Testis (tissue), 2 donors: ENCODE measurements at regions not wholly inside any gene's neighbourhood (a gene's known extent, or its start where the extent isn't known, plus 50 kb on each side); places are given as distances from the start of the nearest gene placed in this dataset.

Experiments used
- DNase-seq: peaks from one replicate; pipeline ENCODE4 v3.0.0-alpha.2; 2019
- H3K27ac ChIP-seq, 2 donors: fragments of 200-600 bp; sonication (generic); one replicate each; pipeline ENCODE4 v1.5.1; 2019
- H3K27me3 ChIP-seq: fragments of 200-600 bp; sonication (generic); one replicate; pipeline ENCODE4 v1.5.1; 2019
- H3K36me3 ChIP-seq: fragments of 200-600 bp; sonication (generic); one replicate; pipeline ENCODE4 v1.5.1; 2017; ENCODE audit warnings: low read depth; ENCODE audit errors: missing control alignments
- H3K4me1 ChIP-seq: fragments of 200-600 bp; sonication (generic); one replicate; pipeline ENCODE4 v1.5.1; 2019
- H3K4me3 ChIP-seq, 2 donors: fragments of 200-600 bp; sonication (generic); one replicate each; pipeline ENCODE4 v1.5.1; 2017 to 2019
- H3K9me3 ChIP-seq: fragments of 200-600 bp; sonication (generic); one replicate; pipeline ENCODE4 v1.5.1; 2017
- POLR2A ChIP-seq: fragments of 450-650 bp; IDR thresholded peaks from one replicate; pipeline ENCODE4 v1.6.1; 2017; ENCODE audit warnings: antibody characterized with exemption, mild to moderate bottlenecking, moderate library complexity
- WGBS, 2 donors: methylation state at CpG; one replicate each; pipeline ENCODE4 v1.1.5; 2018; 5-methylcytosine and 5-hydroxymethylcytosine counted together
- intact Hi-C: fragments of 100-400 bp; cut with DNase I; formaldehyde crosslinking; loops from one replicate; pipeline ENCODE4 v1.15.1; 2023; ENCODE audit warnings: low total_unique reads
- TF ChIP-seq, protein P1 (sequence below), 3 experiments: fragments of 450-650 bp in 2 of 3; fragments of 200-600 bp in 1 of 3; sonication (generic) in 1 of 3; IDR thresholded peaks; one replicate each; pipeline ENCODE4 v1.5.1; 2016 to 2019; ENCODE audit warnings: antibody characterized with exemption in 3 of 3, mild to moderate bottlenecking in 2 of 3, moderate library complexity in 1 of 3

DNA sequence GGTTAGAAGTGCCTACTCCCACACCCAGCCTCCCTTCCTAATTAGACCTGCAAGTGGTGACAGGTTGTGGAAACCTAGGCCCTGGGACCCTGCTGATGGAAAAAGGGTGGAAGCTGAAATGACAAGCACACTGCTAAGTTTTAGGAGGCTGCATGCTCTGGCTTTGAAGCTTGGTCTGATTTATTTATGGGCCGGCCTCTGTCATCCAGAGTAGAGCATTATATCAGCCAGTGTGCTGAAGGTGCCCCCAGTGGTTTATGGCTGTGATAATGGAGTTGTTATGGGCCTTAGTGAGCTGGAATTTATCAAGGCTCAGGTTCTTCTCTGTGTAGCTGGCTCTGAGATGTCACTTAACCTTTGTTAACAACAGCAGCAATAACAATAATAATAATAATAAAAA lies 142.6 kb downstream of the UTP18 start:
- Histone ChIP-seq H3K9me3 (no peaks in the 10 kb centered on the region), H3K4me3 (no peak overlapping the region), H3K27me3 (no peaks in the 10 kb centered on the region), H3K27ac (no peak overlapping the region), H3K36me3 (no peaks in the 10 kb centered on the region), H3K4me1 (no peaks in the 10 kb centered on the region)
- TF ChIP-seq, protein P1, sequence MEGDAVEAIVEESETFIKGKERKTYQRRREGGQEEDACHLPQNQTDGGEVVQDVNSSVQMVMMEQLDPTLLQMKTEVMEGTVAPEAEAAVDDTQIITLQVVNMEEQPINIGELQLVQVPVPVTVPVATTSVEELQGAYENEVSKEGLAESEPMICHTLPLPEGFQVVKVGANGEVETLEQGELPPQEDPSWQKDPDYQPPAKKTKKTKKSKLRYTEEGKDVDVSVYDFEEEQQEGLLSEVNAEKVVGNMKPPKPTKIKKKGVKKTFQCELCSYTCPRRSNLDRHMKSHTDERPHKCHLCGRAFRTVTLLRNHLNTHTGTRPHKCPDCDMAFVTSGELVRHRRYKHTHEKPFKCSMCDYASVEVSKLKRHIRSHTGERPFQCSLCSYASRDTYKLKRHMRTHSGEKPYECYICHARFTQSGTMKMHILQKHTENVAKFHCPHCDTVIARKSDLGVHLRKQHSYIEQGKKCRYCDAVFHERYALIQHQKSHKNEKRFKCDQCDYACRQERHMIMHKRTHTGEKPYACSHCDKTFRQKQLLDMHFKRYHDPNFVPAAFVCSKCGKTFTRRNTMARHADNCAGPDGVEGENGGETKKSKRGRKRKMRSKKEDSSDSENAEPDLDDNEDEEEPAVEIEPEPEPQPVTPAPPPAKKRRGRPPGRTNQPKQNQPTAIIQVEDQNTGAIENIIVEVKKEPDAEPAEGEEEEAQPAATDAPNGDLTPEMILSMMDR (IDR thresholded peaks at IDR 0.05): no peak
- no peak for TF ChIP-seq POLR2A
- DNase-seq: no peak
- intact Hi-C loops: no loop called here
- 22 to 67% methylated on average over 1 of the region's 1 CpG for WGBS, 2 donors

DNA sequence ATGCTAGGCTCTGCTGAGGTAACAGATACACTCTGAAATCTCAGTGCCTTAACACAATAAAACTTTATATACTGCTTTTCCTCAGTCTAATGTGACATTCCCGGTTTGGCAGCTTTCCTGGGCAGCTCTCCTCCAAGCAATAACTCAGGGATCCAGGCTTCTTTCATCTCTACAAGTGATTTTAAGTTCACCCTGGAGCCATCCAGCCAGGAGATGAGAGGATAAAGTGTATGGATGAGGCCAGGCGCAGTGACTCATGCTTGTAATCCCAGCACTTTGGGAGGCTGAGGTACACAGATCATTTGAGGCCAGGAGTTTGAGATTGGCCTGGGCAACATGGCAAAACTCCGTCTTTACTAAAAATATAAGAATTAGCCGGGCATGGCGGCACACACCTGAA lies 147.2 kb downstream of the UTP18 start:
- Histone ChIP-seq H3K36me3 (no peaks in the 10 kb centered on the region), H3K27ac (no peak overlapping the region), H3K9me3 (no peaks in the 10 kb centered on the region), H3K4me3 (no peak overlapping the region), H3K4me1 (no peaks in the 10 kb centered on the region), H3K27me3 (no peaks in the 10 kb centered on the region)
- intact Hi-C loops: no loop called here
- DNase-seq: no peak
- TF ChIP-seq POLR2A: no peak
- TF ChIP-seq, protein P1 (IDR thresholded peaks at IDR 0.05): no peak
- 87 to 88% methylated on average over 5 of the region's 5 CpGs for WGBS, 2 donors

DNA sequence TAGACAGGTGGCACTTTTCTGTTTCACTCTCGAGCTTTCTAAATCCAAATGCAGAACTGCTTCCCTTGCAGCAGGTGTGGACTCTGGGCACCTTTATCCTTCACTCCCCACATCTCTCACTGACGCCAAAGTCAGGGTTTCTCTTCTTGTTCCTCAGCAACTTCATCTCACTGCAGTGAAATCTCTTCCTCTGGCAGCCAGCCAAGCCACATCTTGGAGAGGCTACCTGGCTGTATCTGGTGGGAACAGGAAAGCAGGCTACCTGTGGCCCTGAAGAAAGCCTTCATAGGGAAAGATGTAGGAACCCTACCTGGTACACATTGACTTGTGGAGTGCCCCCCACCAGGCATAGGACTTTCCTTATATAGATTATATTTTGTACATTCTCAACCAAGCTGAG lies 159.1 kb downstream of the UTP18 start:
- DNase-seq: no peak
- Histone ChIP-seq H3K36me3 (no peaks in the 10 kb centered on the region), H3K27me3 (no peaks in the 10 kb centered on the region), H3K4me1 (no peaks in the 10 kb centered on the region), H3K4me3 (no peak overlapping the region), H3K9me3 (no peaks in the 10 kb centered on the region), H3K27ac (no peak overlapping the region)
- WGBS, 2 donors: 51 to 61% methylated on average over 2 of the region's 2 CpGs
- intact Hi-C loops: no loop called here
- TF ChIP-seq, protein P1 (IDR thresholded peaks at IDR 0.05): no peak
- no peak for TF ChIP-seq POLR2A

DNA sequence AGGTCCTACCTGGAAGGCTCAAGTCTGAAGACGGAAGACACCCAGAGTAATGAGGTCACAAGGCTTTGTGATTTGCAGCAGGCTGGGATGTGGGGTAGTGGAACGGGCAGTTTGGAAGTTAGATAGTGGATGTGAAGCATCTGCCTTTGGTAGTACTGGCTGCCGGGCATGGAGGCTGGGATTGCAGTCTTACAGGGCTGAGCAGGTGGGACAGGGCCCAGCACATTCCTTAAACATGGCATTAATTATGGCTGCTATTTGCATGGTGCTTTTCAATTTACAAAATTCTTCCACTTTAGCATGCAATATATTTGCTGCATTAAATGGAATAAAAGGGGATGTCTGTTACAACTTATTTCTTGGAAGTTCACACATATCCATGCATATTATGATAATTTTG lies 161.2 kb downstream of the UTP18 start:
- Histone ChIP-seq H3K4me1 (no peaks in the 10 kb centered on the region), H3K27me3 (no peaks in the 10 kb centered on the region), H3K27ac (no peak overlapping the region), H3K9me3 (no peaks in the 10 kb centered on the region), H3K4me3 (no peak overlapping the region), H3K36me3 (no peaks in the 10 kb centered on the region)
- intact Hi-C loops: no loop called here
- no peak for DNase-seq
- 56 to 72% methylated on average over 3 of the region's 3 CpGs for WGBS, 2 donors
- TF ChIP-seq, protein P1 (IDR thresholded peaks at IDR 0.05): no peak
- TF ChIP-seq POLR2A: no peak

DNA sequence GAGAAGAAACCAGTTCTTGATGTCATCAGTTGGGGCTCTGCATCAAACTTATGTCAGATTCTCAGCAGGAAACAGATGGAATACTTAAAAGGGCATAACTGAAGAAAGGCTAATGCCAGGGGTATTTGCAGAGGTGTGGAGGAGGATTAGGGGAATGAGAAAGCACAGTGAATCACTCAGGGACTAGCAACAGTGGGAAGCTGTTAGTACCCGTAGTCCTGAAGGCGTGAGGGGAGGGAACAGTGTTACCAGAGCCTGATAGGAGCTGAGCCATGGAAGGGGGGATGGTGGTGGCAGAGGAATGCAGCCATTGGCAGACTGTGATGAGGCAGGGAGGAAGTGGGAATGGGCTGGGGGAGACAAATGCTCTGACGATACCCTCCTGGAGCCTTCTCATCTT lies 162.3 kb downstream of the UTP18 start:
- no peaks in the 10 kb centered on the region for H3K4me1 ChIP-seq
- no peak overlapping the region for H3K27ac ChIP-seq
- no peak overlapping the region for H3K4me3 ChIP-seq
- intact Hi-C loops: no loop called here
- no peaks in the 10 kb centered on the region for H3K9me3 ChIP-seq
- no peaks in the 10 kb centered on the region for H3K36me3 ChIP-seq
- H3K27me3 ChIP-seq: no peaks in the 10 kb centered on the region
- 64 to 70% methylated on average over 3 of the region's 3 CpGs for WGBS, 2 donors
- TF ChIP-seq, protein P1 (IDR thresholded peaks at IDR 0.05): no peak
- no peak for TF ChIP-seq POLR2A
- no peak for DNase-seq
